Choroid plexus epithelial cell (primary cell): ENCODE measurements at regions not wholly inside any gene's neighbourhood (a gene's known extent, or its start where the extent isn't known, plus 50 kb on each side); places are given as distances from the start of the nearest gene placed in this dataset.

Experiments used
- DNase-seq: peaks from one replicate; pipeline ENCODE4 v3.0.0-alpha.2; 2010; ENCODE audit warnings: low read depth
- H3K4me3 ChIP-seq: 2 replicates; pipeline ENCODE4 v1.5.1; 2011; ENCODE audit warnings: low read depth, mild to moderate bottlenecking, control low read depth, low read length, moderate library complexity
- CTCF ChIP-seq: conservative IDR thresholded peaks from 2 replicates; pipeline ENCODE4 v1.5.1; 2011; ENCODE audit warnings: low read depth, mild to moderate bottlenecking, control low read depth, inconsistent platforms, low read length, moderate library complexity

- TF ChIP-seq CTCF = no peak
- peak; percentile 86 for DNase-seq
- no peak overlapping the region for H3K4me3 ChIP-seq
Measured at GRCh38 chr12:87930033-87930432, 99.2 kb downstream of the C12orf50 start.

DNA sequence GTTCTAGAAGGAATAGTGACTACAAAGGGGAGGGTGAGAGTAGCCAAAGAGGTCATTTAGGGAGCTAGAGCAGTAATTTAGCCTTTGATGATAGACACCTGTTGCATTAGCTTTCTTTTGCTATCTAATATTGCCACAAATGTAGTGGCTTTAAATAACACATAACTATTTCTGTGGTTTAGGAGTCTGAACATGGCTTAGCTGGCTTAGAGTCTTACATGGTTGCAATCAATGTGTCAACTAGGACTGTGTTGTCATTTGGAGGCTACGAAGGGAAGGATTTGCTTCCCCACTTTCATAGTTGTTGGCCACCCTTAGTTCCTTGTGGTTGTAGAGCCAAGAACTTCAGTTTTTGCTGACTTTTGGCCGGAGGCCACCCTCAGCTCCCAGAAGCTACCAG, 99.9 kb downstream of the C12orf50 start:
- no peak overlapping the region for H3K4me3 ChIP-seq
- DNase-seq = no peak
- TF ChIP-seq CTCF = no peak

GRCh38 chr12:87928031-87928430, 101.2 kb downstream of the C12orf50 start:
- DNase-seq = no peak
- no peak for TF ChIP-seq CTCF

DNA sequence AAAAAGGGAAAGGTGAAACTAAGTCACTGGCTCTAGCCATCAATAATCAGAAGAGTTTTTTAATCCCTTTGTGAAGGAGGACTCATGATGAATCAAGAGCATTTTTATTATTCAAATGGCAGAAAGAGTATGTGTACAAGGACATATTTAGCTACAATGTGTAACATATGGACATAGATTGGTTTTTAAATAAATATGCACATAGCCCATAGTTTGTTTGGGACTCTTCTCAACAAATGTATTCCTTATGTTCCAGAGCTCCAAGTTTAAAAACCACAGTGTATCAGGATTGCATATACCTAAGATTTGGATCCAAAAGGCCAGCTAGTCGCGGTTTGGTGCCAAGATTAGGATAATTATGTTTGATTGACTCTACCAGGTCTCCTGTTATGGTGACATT, 104.2 kb downstream of the C12orf50 start:
- no peak for TF ChIP-seq CTCF
- no peak for DNase-seq
- H3K4me3 ChIP-seq = no peak overlapping the region

More at GRCh38 chr12:87928031-87928430, 101.2 kb downstream of the C12orf50 start:
- no peak overlapping the region for H3K4me3 ChIP-seq

DNA sequence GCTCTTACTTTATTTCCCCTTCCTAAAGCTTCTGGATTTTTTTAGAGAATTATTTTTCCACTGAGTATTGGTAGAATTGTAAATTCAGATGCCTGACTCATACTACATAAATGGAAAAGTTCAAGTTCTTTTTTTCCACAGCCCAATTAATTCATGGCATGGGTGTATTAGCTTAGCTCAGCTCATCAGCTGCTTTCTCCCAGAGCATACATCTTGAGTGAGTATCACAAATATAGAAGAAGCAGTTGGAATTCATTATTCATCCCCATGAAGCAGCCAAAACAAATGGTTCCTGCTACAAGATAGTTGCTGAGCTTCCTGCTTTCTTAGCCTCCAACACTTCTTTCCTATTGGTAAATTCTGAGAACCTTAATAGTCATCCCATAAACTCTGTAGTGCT, 105.1 kb downstream of the C12orf50 start:
- DNase-seq = peak; percentile 22
- H3K4me3 ChIP-seq = no peak overlapping the region
- TF ChIP-seq CTCF = no peak

DNA sequence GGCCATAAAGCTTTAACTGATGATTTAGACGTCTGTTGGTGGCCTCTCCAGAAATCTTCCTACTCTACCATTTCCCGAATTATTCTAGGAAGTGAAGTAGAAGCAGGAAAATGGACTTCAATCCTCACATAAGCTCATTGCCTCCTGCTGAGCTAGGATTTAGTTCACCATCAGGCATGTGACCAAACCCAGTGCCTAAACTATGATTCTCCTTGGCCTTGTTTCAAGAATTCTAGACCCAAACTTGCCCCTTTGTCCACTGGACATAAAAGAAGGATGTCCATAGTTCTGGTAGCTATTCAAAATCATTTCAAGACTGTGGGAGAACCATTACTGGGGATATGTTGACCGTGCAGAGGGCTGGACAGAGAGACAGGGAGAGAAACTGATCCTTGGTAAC, 105.8 kb downstream of the C12orf50 start:
- TF ChIP-seq CTCF = no peak

DNA sequence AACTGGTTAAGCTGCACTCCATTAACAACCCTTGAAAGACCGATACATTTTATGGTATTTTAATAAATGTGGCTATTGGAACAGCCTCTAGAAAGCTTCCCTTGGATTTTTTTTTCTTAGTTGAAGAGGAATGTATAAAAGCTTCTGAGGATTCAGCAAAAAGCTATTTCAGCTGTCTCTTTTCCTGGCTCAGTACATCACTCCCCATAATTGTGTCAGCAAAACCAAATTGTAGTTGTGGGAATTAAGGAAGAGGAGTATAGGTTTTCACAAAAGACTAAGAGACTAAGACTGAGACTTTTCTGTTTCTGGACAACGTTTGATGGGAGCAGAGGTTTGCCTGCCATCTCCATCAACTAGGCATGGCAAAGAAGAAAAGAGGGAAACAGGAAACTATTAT, 106.5 kb downstream of the C12orf50 start:
- no peak for TF ChIP-seq CTCF
- no peak overlapping the region for H3K4me3 ChIP-seq
- DNase-seq = peak; percentile 20

More for the DNA sequence above, 105.8 kb downstream of the C12orf50 start:
- H3K4me3 ChIP-seq = no peak overlapping the region
- peak; percentile 69 for DNase-seq
